ENCODE measurements at regions not wholly inside any gene's neighbourhood (a gene's known extent, or its start where the extent isn't known, plus 50 kb on each side); places are given as distances from the start of the nearest gene placed in this dataset.

DNA sequence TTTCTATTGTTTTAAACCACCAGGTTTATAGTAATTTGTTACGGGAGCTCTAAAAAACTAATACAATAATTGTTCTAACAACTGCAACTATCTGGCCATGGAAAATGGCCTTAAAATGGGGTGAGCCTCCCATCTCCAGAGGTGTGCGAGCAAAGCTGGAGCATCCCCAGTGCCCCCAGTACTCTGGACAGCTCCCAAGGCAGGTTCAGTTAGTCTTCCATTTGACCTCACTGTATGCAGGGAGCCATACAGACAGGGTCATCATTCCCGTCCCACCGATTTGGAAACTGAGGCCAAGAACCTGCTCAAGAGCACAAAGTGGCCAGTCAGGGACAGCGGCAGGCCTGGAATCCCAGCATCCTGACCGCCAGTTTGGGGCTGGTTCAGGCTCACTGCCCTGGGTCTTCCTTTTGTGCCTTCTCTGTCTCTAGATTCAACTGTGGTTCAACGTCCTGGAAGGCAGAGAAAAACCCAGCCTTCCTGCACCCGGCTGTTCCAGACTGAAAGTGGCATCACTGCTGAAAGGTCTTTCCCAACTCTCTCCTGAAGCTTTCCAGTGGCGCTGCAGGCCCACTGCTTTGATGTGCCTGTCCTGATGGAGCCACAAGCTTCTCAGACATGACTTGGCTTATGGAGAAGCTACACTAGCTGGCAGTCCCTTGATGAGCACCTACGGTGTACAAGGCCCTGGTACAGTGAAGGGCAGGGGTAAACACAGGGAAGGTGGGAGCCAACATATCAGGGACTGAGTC, 76.6 kb upstream of the LINGO1 start:
- FAIRE-seq, result no peak

DNA sequence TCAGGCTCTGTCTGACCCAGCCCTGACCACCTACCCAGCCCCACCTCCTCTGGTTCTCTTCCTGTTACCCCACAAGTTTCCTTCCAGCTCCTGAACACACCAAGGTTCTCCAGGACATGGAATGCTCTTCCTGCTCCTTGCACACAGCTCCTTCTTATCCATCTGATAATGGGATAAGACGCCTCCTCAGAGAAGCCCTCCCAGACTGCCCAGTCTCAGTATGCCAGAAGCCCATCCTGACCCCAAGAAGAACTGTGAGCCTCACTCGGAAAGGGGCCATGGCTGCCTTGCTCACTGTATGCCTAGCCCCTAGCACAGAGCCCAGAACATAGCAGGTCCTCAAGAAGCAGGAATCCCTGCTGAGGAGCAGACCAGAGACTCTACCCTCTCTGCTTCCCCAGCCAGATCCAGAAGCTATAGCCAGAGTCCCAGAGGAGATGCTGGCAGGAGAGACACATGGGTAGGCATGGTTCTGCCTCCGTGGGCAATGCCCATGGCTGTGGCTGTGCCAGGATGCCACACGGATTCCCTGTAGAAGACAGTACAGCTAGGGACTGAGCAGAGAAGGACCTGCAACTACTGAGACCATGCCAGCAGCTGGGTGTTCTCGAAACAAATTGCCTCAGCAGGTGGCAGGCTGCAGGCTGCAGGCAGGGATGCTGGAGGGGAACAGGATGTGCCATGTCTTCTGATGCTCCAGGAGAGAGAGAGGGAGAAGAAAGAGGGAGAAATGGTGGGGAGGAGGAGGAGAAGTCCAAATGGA, 74.0 kb upstream of the LINGO1 start:
- DNase-seq (no peak), FAIRE-seq (no peak)
- intact Hi-C loops (cut with DNase I), result no loop called here
- no peak overlapping the region for H3K27ac ChIP-seq (ENCODE audit: low read depth in 2 of 2, low read length in 2 of 2)
- TF ChIP-seq, protein P1, sequence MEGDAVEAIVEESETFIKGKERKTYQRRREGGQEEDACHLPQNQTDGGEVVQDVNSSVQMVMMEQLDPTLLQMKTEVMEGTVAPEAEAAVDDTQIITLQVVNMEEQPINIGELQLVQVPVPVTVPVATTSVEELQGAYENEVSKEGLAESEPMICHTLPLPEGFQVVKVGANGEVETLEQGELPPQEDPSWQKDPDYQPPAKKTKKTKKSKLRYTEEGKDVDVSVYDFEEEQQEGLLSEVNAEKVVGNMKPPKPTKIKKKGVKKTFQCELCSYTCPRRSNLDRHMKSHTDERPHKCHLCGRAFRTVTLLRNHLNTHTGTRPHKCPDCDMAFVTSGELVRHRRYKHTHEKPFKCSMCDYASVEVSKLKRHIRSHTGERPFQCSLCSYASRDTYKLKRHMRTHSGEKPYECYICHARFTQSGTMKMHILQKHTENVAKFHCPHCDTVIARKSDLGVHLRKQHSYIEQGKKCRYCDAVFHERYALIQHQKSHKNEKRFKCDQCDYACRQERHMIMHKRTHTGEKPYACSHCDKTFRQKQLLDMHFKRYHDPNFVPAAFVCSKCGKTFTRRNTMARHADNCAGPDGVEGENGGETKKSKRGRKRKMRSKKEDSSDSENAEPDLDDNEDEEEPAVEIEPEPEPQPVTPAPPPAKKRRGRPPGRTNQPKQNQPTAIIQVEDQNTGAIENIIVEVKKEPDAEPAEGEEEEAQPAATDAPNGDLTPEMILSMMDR (IDR thresholded peaks at IDR 0.05; ENCODE audit: borderline replicate concordance, extremely low read depth, insufficient read depth), result no peak
- no peaks in the 10 kb centered on the region for H3K4me1 ChIP-seq (ENCODE audit: control insufficient read depth in 2 of 3, insufficient read depth in 2 of 3, low read depth in 1 of 3, low read length in 3 of 3)
- H3K9ac ChIP-seq (ENCODE audit: low read length in 3 of 3), result no peak overlapping the region
- H3K9me3 ChIP-seq (ENCODE audit: control insufficient read depth in 2 of 3, insufficient read depth in 1 of 3, low read length in 3 of 3), result no peaks in the 10 kb centered on the region
- no peaks in the 10 kb centered on the region for H3K27me3 ChIP-seq (ENCODE audit: control insufficient read depth, insufficient read depth, low read length)
- no peaks in the 10 kb centered on the region for H3K36me3 ChIP-seq (ENCODE audit: control insufficient read depth in 2 of 3, insufficient read depth in 3 of 3, low read length in 3 of 3)
- no peak overlapping the region for H3K4me3 ChIP-seq (ENCODE audit: low read length in 3 of 3)

More for the DNA sequence above, 76.6 kb upstream of the LINGO1 start:
- Histone ChIP-seq H3K4me1 (ENCODE audit: control insufficient read depth in 2 of 3, insufficient read depth in 2 of 3, low read depth in 1 of 3, low read length in 3 of 3) (no peaks in the 10 kb centered on the region), H3K36me3 (ENCODE audit: control insufficient read depth in 2 of 3, insufficient read depth in 3 of 3, low read length in 3 of 3) (no peaks in the 10 kb centered on the region), H3K9ac (ENCODE audit: low read length in 3 of 3) (no peak overlapping the region), H3K27ac (ENCODE audit: low read depth in 2 of 2, low read length in 2 of 2) (no peak overlapping the region), H3K27me3 (ENCODE audit: control insufficient read depth, insufficient read depth, low read length) (no peaks in the 10 kb centered on the region), H3K9me3 (ENCODE audit: control insufficient read depth in 2 of 3, insufficient read depth in 1 of 3, low read length in 3 of 3) (no peaks in the 10 kb centered on the region), H3K4me3 (ENCODE audit: low read length in 3 of 3) (no peak overlapping the region)
- DNase-seq, result no peak
- TF ChIP-seq, protein P1 (IDR thresholded peaks at IDR 0.05; ENCODE audit: borderline replicate concordance, extremely low read depth, insufficient read depth), result no peak
- intact Hi-C loops (cut with DNase I), result no loop called here

DNA sequence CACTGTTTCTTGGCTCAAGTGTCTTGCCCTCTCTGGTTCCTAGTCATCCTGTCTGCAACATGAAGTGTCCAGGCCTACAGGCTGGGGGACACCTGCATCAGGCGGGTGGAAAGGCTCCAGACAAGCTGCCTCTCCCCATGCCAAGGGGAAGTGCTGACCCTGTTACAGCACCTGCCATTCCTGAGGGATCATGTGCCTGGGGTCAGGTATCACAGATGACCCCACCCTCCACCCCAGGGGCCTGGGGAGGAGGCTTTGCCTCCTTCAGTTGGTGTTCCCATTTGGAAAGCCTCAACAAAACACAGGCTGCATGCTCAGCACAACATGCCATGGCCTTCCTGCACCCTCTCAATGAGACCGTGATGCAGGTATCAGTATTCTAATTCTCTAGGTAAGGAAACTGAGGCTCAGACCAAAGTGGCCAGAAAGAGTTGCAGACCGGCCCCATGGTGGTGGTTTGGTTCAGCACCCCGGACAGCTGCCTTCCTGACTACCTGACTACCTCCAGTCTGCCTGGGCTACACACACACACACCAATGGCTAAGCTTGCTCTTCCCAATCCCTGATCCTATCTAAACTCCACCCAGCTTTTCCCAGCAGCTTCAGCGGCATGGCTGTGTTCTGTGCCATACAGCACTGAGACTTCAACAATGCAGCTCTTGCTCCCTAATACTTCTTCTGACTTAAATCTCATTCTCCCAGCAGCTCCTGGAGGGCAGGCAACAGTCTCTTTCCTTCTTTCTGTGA, 69.7 kb upstream of the LINGO1 start:
- H3K9ac ChIP-seq (ENCODE audit: low read length in 3 of 3), result no peak overlapping the region
- TF ChIP-seq, protein P1 (IDR thresholded peaks at IDR 0.05; ENCODE audit: borderline replicate concordance, extremely low read depth, insufficient read depth), result no peak
- FAIRE-seq (no peak), DNase-seq (peak in 4 of 5 donors; percentile 73 to 86 (median 84))
- H3K27me3 ChIP-seq (ENCODE audit: control insufficient read depth, insufficient read depth, low read length), result no peaks in the 10 kb centered on the region
- intact Hi-C loops (cut with DNase I), result no loop called here
- H3K36me3 ChIP-seq (ENCODE audit: control insufficient read depth in 2 of 3, insufficient read depth in 3 of 3, low read length in 3 of 3), result no peaks in the 10 kb centered on the region
- H3K4me3 ChIP-seq (ENCODE audit: low read length in 3 of 3), result no peak overlapping the region
- H3K4me1 ChIP-seq (ENCODE audit: control insufficient read depth in 2 of 3, insufficient read depth in 2 of 3, low read depth in 1 of 3, low read length in 3 of 3), result no peaks in the 10 kb centered on the region
- H3K27ac ChIP-seq (ENCODE audit: low read depth in 2 of 2, low read length in 2 of 2), result no peak overlapping the region
- no peaks in the 10 kb centered on the region for H3K9me3 ChIP-seq (ENCODE audit: control insufficient read depth in 2 of 3, insufficient read depth in 1 of 3, low read length in 3 of 3)

Measured in kidney (tissue), 13 donors.